Endothelial cell of umbilical vein (primary cell): ENCODE measurements at regions not wholly inside any gene's neighbourhood (a gene's known extent, or its start where the extent isn't known, plus 50 kb on each side); places are given as distances from the start of the nearest gene placed in this dataset.

Experiments used
- BruUV-seq: library from RNA; stranded (reverse); fragments of 400-500 nt; replicated peaks from 2 replicates; lab custom pipeline; 2021; lab: Mats Ljungman, UMichigan
- CTCF ChIA-PET: fragments of 300-600, 350-600 bp; sonication (Branson Sonifier 250); formaldehyde crosslinking; loops from one replicate; lab custom pipeline; 2021; ENCODE audit warnings: antibody characterized with exemption, inconsistent platforms; lab: Charles Lee
- POLR2A ChIA-PET: fragments of 300-600, 350-600 bp; sonication (Branson Sonifier 250); formaldehyde crosslinking; loops from one replicate; lab custom pipeline; 2021; ENCODE audit warnings: antibody characterized with exemption, inconsistent platforms; lab: Charles Lee
- DNase-seq: peaks from one replicate; pipeline ENCODE4 v3.0.0-alpha.2; 2011; ENCODE audit warnings: low read depth, low spot score
- FAIRE-seq: peaks from 2 replicates; lab custom pipeline; 2011; peaks lifted over from hg19 to GRCh38; lab: Jason Lieb, UNC
- H2AFZ ChIP-seq: 2 replicates; pipeline ENCODE4 v1.6.0; 2012; ENCODE audit warnings: low read depth, low read length, control low read depth, inconsistent platforms
- H3K27ac ChIP-seq: 2 replicates; pipeline ENCODE4 v1.5.1; 2011; ENCODE audit warnings: low read depth, mild to moderate bottlenecking, control low read depth, low read length, moderate library complexity; ENCODE audit not compliant: insufficient read depth
- H3K27me3 ChIP-seq, 2 experiments: 2 replicates each; pipeline versions ENCODE4 v1.6.0 to v1.6.1; 2011; ENCODE audit warnings: low read length in 2 of 2, mixed read lengths in 1 of 2; ENCODE audit not compliant: control insufficient read depth in 2 of 2, insufficient read depth in 2 of 2
- H3K36me3 ChIP-seq, 2 experiments: 2 replicates in 1 of 2; 3 replicates in 1 of 2; pipeline ENCODE4 v1.5.1; 2011; ENCODE audit warnings: low read length in 2 of 2, mild to moderate bottlenecking in 1 of 2, moderate library complexity in 1 of 2; ENCODE audit not compliant: control insufficient read depth in 2 of 2, insufficient read depth in 2 of 2; ENCODE audit errors: extremely low read depth in 1 of 2
- H3K4me1 ChIP-seq: 3 replicates; pipeline ENCODE4 v1.5.1; 2011; ENCODE audit warnings: mild to moderate bottlenecking, low read length; ENCODE audit not compliant: control insufficient read depth, insufficient read depth; ENCODE audit errors: extremely low read depth
- H3K4me2 ChIP-seq: 2 replicates; pipeline ENCODE4 v1.6.1; 2011; ENCODE audit warnings: low read length, control low read depth, mixed read lengths; ENCODE audit not compliant: insufficient read depth
- H3K4me3 ChIP-seq, 3 experiments: fragments of 200-600 bp in 1 of 3; sonication (generic), shearing (Covaris generic) in 1 of 3; replicated peaks in 1 of 3; 2 replicates each; pipeline ENCODE4 v1.5.1; 2011 to 2016; ENCODE audit warnings: control low read depth in 3 of 3, low read length in 3 of 3, mild to moderate bottlenecking in 2 of 3, inconsistent platforms in 1 of 3, low read depth in 1 of 3, moderate library complexity in 1 of 3; ENCODE audit not compliant: insufficient read depth in 1 of 3
- H3K79me2 ChIP-seq: 2 replicates; pipeline ENCODE4 v1.6.0; 2012; ENCODE audit warnings: low read length, inconsistent platforms; ENCODE audit not compliant: control insufficient read depth, insufficient read depth
- H3K9ac ChIP-seq: replicated peaks from 2 replicates; pipeline ENCODE3; 2011; ENCODE audit warnings: low read length, control low read depth; ENCODE audit not compliant: insufficient read depth; ENCODE audit errors: extremely low read depth
- H3K9me1 ChIP-seq: replicated peaks from 3 replicates; pipeline ENCODE4 v1.6.0; 2011; ENCODE audit warnings: mild to moderate bottlenecking, low read length; ENCODE audit not compliant: control insufficient read depth, insufficient read depth; ENCODE audit errors: extremely low read depth
- H3K9me3 ChIP-seq: replicated peaks from 2 replicates; pipeline ENCODE4 v1.5.1; 2012; ENCODE audit warnings: low read length, inconsistent platforms; ENCODE audit not compliant: control insufficient read depth, insufficient read depth
- H4K20me1 ChIP-seq: replicated peaks from 2 replicates; pipeline ENCODE3; 2011; ENCODE audit warnings: mild to moderate bottlenecking, low read length; ENCODE audit not compliant: control insufficient read depth, insufficient read depth; ENCODE audit errors: extremely low read depth
- CTCF ChIP-seq, 2 donors: IDR thresholded peaks; 1 replicate in 1 of 2; 2 replicates in 1 of 2; pipeline ENCODE4 v1.5.1; 2011; ENCODE audit warnings: low read length in 2 of 2, mild to moderate bottlenecking in 2 of 2, moderate library complexity in 2 of 2, control low read depth in 1 of 2, inconsistent platforms in 1 of 2, low read depth in 1 of 2; ENCODE audit not compliant: insufficient read depth in 1 of 2; ENCODE audit errors: extremely low read depth in 1 of 2
- EZH2 ChIP-seq: IDR thresholded peaks from 2 replicates; pipeline ENCODE4 v1.6.1; 2012; ENCODE audit warnings: borderline replicate concordance, low read depth, mild to moderate bottlenecking, moderate library complexity, low read length, inconsistent platforms; ENCODE audit not compliant: severe bottlenecking
- GATA2 ChIP-seq: IDR thresholded peaks from 2 replicates; pipeline ENCODE4 v1.7.0; 2011; ENCODE audit warnings: low read depth, mild to moderate bottlenecking, moderate library complexity, mixed read lengths, low read length; ENCODE audit not compliant: insufficient read length, insufficient read depth
- JUN ChIP-seq: IDR thresholded peaks from 2 replicates; pipeline ENCODE4 v1.6.1; 2011; ENCODE audit warnings: borderline replicate concordance, low read depth; ENCODE audit not compliant: insufficient read length, insufficient read depth
- MYC ChIP-seq: IDR thresholded peaks from one replicate; pipeline ENCODE4 v1.6.1; 2011; ENCODE audit warnings: mild to moderate bottlenecking, low read depth, low read length
- POLR2A ChIP-seq: IDR thresholded peaks from 2 replicates; pipeline ENCODE4 v1.6.1; 2012; ENCODE audit warnings: low read depth, mild to moderate bottlenecking, control low read depth, low read length
- POLR2AphosphoS5 ChIP-seq: IDR thresholded peaks from 2 replicates; pipeline ENCODE4 v1.6.1; 2012; ENCODE audit warnings: low read depth, mild to moderate bottlenecking, control low read depth, low read length, moderate library complexity; ENCODE audit not compliant: insufficient read depth
- dilution Hi-C: fragments of 300-500 bp; cut with MboI; formaldehyde crosslinking; loops from one replicate; pipeline ENCODE4 v1.15.0; 2019; ENCODE audit warnings: low sequenced_read_pairs; ENCODE audit not compliant: extremely low pct_ligation_motif_present
- intact Hi-C: fragments of 100-400 bp; cut with micrococcal nuclease; formaldehyde crosslinking; loops from one replicate; pipeline ENCODE4 v1.10.0; 2022

- H3K27me3 ChIP-seq: peaks cover 11 to 19% of the 10 kb centered on the region in 2 experiments
- H2AFZ ChIP-seq: no peak overlapping the region
- peaks cover 15% of the 10 kb centered on the region for H3K4me1 ChIP-seq
- CTCF ChIA-PET: interaction anchor here (1.2 to 1.8 kb wide), 3 partner anchors 12 to 121 kb away, joined by 6 to 8 read pairs (median 7); no protein-coding TSS in a partner anchor
- BruUV-seq: no TSS peak
- no peaks in the 10 kb centered on the region for H4K20me1 ChIP-seq
- H3K9me3 ChIP-seq: no peaks in the 10 kb centered on the region
- intact Hi-C loops: no loop called here
- dilution Hi-C loops: no loop called here
- POLR2A ChIA-PET: no interaction called here
- no peaks in the 10 kb centered on the region for H3K79me2 ChIP-seq
- TF ChIP-seq JUN (no peak), CTCF (IDR thresholded peaks at IDR 0.05; ENCODE audit: extremely low read depth in 1 of 2, insufficient read depth in 1 of 2, low read depth in 1 of 2, low read length in 2 of 2) (no peak), POLR2A (no peak), POLR2AphosphoS5 (no peak), EZH2 (no peak), GATA2 (no peak), MYC (no peak)
- H3K9ac ChIP-seq: no peak overlapping the region
- H3K9me1 ChIP-seq: no peaks in the 10 kb centered on the region
- no peak for FAIRE-seq
- H3K36me3 ChIP-seq: no peaks in the 10 kb centered on the region
- no peak overlapping the region for H3K4me2 ChIP-seq
- H3K27ac ChIP-seq: no peak overlapping the region
- DNase-seq: no peak
- H3K4me3 ChIP-seq: no peak overlapping the region
Observed at GRCh38 chr2:15761056-15761455, 169.4 kb downstream of the DDX1 start.
